ENCODE measurements at regions not wholly inside any gene's neighbourhood (a gene's known extent, or its start where the extent isn't known, plus 50 kb on each side); places are given as distances from the start of the nearest gene placed in this dataset.

DNA sequence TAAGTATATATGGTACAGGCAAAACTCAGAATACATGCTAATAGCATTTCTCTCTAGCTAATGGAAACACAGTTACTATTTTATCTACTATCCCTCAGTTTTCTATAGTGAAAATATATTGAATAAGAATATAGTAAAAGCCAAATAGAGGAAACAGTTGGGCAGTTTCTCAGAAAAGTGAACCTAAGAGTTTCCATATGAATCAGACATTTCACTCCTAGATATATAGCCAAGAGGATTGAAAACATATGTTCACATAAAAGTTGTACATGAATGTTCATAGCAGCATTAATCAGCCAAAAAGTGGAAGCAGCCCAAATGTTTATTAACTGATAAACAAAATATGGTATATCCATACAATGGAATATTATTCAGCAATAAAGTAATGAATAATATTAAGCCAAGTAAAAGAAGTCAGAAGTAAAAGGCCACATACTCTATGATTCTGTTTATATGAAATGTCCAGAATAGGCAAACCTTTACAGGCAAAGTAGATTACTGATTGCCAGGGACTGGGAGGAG lies 134.6 kb downstream of the CYB561 start:
- Histone ChIP-seq H4K20me1 (ENCODE audit: insufficient read depth) (no peaks in the 10 kb centered on the region), H3K36me3 (ENCODE audit: insufficient read depth, low read length) (peaks cover 5% of the 10 kb centered on the region), H3K79me2 (replicated peaks; ENCODE audit: insufficient read depth, low read length) (peaks cover 6% of the 10 kb centered on the region), H3K27me3 (ENCODE audit: insufficient read depth, low read depth, low read length) (no peaks in the 10 kb centered on the region), H3K4me2 (ENCODE audit: low read length) (no peak overlapping the region), H3K27ac (ENCODE audit: low read length) (no peak overlapping the region), H3F3A (ENCODE audit: insufficient read depth, low read length, poor library complexity, severe bottlenecking) (no peaks in the 10 kb centered on the region), H2AFZ (ENCODE audit: low read depth, low read length) (no peak overlapping the region), H3K9ac (ENCODE audit: low read length) (no peak overlapping the region), H3K9me3 (ENCODE audit: low read length) (peaks cover 4% of the 10 kb centered on the region), H3K4me3 (ENCODE audit: low read length) (no peak overlapping the region), H3K9me2 (ENCODE audit: insufficient read depth, low read length) (no peaks in the 10 kb centered on the region)
- TF ChIP-seq RAD21 (conservative IDR thresholded peaks at IDR 0.05) (no peak), SMC3 (conservative IDR thresholded peaks at IDR 0.05; ENCODE audit: poor library complexity) (no peak), POLR2AphosphoS5 (IDR thresholded peaks at IDR 0.05) (no peak)

DNA sequence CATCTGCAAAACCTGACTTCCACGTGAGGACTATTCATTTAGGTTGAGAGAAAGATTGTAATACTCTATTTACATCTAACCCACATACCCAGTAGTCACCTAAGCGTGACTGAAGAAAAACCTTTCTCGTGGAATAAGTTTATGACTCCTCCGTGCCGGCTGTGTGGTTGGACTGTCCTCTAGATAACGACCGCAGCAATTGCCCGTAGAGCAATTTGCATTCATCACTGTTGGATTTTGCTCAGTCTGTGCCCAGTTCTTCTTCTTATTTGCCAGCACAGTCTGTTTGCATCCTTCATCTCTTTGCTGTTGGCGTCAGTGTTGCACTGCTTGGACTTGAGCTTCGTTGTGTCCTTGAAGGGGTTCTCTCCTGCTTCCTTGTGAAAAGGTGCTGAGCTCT lies 131.3 kb downstream of the CYB561 start:
- Histone ChIP-seq H3K27ac (ENCODE audit: low read length) (no peak overlapping the region), H2AFZ (ENCODE audit: low read depth, low read length) (no peak overlapping the region), H3K27me3 (ENCODE audit: insufficient read depth, low read depth, low read length) (no peaks in the 10 kb centered on the region), H3K9me3 (ENCODE audit: low read length) (peaks cover 4% of the 10 kb centered on the region), H3F3A (ENCODE audit: insufficient read depth, low read length, poor library complexity, severe bottlenecking) (no peaks in the 10 kb centered on the region), H3K36me3 (ENCODE audit: insufficient read depth, low read length) (peaks cover 5% of the 10 kb centered on the region), H3K4me2 (ENCODE audit: low read length) (no peak overlapping the region), H3K9me2 (ENCODE audit: insufficient read depth, low read length) (no peaks in the 10 kb centered on the region), H3K4me3 (ENCODE audit: low read length) (no peak overlapping the region), H3K79me2 (replicated peaks; ENCODE audit: insufficient read depth, low read length) (peaks cover 6% of the 10 kb centered on the region), H3K9ac (ENCODE audit: low read length) (no peak overlapping the region), H4K20me1 (ENCODE audit: insufficient read depth) (no peaks in the 10 kb centered on the region)
- TF ChIP-seq CTCF (IDR thresholded peaks at IDR 0.05; ENCODE audit: poor library complexity, severe bottlenecking) (no peak), RAD21 (conservative IDR thresholded peaks at IDR 0.05) (no peak), SMC3 (conservative IDR thresholded peaks at IDR 0.05; ENCODE audit: poor library complexity) (no peak), POLR2AphosphoS5 (IDR thresholded peaks at IDR 0.05) (no peak), EZH2 (IDR thresholded peaks at IDR 0.05; ENCODE audit: borderline replicate concordance, insufficient read depth, low read length, poor library complexity, severe bottlenecking) (no peak), REST (IDR thresholded peaks at IDR 0.05; ENCODE audit: borderline replicate concordance) (no peak), MXI1 (conservative IDR thresholded peaks at IDR 0.05; ENCODE audit: poor library complexity, severe bottlenecking) (no peak), EP300 (conservative IDR thresholded peaks at IDR 0.05; ENCODE audit: poor library complexity, severe bottlenecking) (no peak), TAF1 (IDR thresholded peaks at IDR 0.05; ENCODE audit: low read depth) (no peak)
